Trophoblast cell (in vitro differentiated cells and primary cell): ENCODE measurements at regions not wholly inside any gene's neighbourhood (a gene's known extent, or its start where the extent isn't known, plus 50 kb on each side); places are given as distances from the start of the nearest gene placed in this dataset.
"Not testable (repeated sequence)": the region's sequence is repeated elsewhere in the genome, so short reads cannot be mapped to it uniquely, and the experiment has no call there.

Experiments
- DNase-seq, 2 donors: peaks; one replicate each; pipeline ENCODE4 v3.0.0-alpha.2; 2016
- H2AFZ ChIP-seq: 2 replicates; pipeline ENCODE4 v1.6.1; 2013; ENCODE audit warnings: low read length, moderate library complexity, mild to moderate bottlenecking; ENCODE audit not compliant: insufficient read depth, poor library complexity
- H2AK5ac ChIP-seq: 2 replicates; pipeline ENCODE4 v1.6.1; 2013; ENCODE audit warnings: mild to moderate bottlenecking, low read length
- H2BK120ac ChIP-seq: 2 replicates; pipeline ENCODE4 v1.6.1; 2013; ENCODE audit warnings: low read length, mild to moderate bottlenecking, moderate library complexity; ENCODE audit not compliant: insufficient read depth, poor library complexity
- H2BK12ac ChIP-seq: 2 replicates; pipeline ENCODE4 v1.6.1; 2013; ENCODE audit warnings: mild to moderate bottlenecking, low read length, moderate library complexity
- H2BK5ac ChIP-seq: 2 replicates; pipeline ENCODE4 v1.6.1; 2013; ENCODE audit warnings: low read length, low read depth, moderate library complexity, mild to moderate bottlenecking; ENCODE audit not compliant: poor library complexity
- H3K14ac ChIP-seq: 2 replicates; pipeline ENCODE4 v1.6.1; 2013; ENCODE audit warnings: mild to moderate bottlenecking, low read length
- H3K18ac ChIP-seq: 2 replicates; pipeline ENCODE4 v1.6.1; 2013; ENCODE audit warnings: mild to moderate bottlenecking, low read length
- H3K23ac ChIP-seq: 2 replicates; pipeline ENCODE4 v1.6.1; 2013; ENCODE audit warnings: low read length
- H3K27ac ChIP-seq: 2 replicates; pipeline ENCODE4 v1.5.1; 2013; ENCODE audit warnings: low read depth, mild to moderate bottlenecking, inconsistent platforms, low read length, moderate library complexity
- H3K27me3 ChIP-seq: 2 replicates; pipeline ENCODE4 v1.6.1; 2013; ENCODE audit warnings: inconsistent platforms, mild to moderate bottlenecking, low read length, moderate library complexity; ENCODE audit not compliant: insufficient read depth
- H3K36me3 ChIP-seq, 2 experiments: 1 replicate in 1 of 2; 2 replicates in 1 of 2; pipeline ENCODE4 v1.6.1; 2013; ENCODE audit warnings: low read length in 2 of 2, mild to moderate bottlenecking in 2 of 2, moderate library complexity in 1 of 2; ENCODE audit not compliant: insufficient read depth in 2 of 2, control insufficient read depth in 1 of 2
- H3K4ac ChIP-seq: 2 replicates; pipeline ENCODE4 v1.6.1; 2013; ENCODE audit warnings: low read depth, mild to moderate bottlenecking, low read length, moderate library complexity
- H3K4me1 ChIP-seq, 2 experiments: 1 replicate in 1 of 2; 2 replicates in 1 of 2; pipeline ENCODE4 v1.6.1; 2013; ENCODE audit warnings: low read length in 2 of 2, mild to moderate bottlenecking in 2 of 2, moderate library complexity in 1 of 2; ENCODE audit not compliant: insufficient read depth in 2 of 2, control insufficient read depth in 1 of 2
- H3K4me2 ChIP-seq: 2 replicates; pipeline ENCODE4 v1.6.1; 2013; ENCODE audit warnings: inconsistent platforms, mild to moderate bottlenecking, low read length, moderate library complexity
- H3K4me3 ChIP-seq: 2 replicates; pipeline ENCODE4 v1.5.1; 2013; ENCODE audit warnings: mild to moderate bottlenecking, low read depth, low read length, inconsistent platforms
- H3K79me1 ChIP-seq: one replicate; pipeline ENCODE4 v1.6.1; 2013; ENCODE audit warnings: low read length
- H3K79me2 ChIP-seq: 2 replicates; pipeline ENCODE4 v1.6.1; 2013; ENCODE audit warnings: low read length, mild to moderate bottlenecking; ENCODE audit not compliant: control insufficient read depth, insufficient read depth, poor library complexity
- H3K9ac ChIP-seq: 2 replicates; pipeline ENCODE4 v1.6.1; 2013; ENCODE audit warnings: mild to moderate bottlenecking, low read length
- H3K9me3 ChIP-seq: 2 replicates; pipeline ENCODE4 v1.6.1; 2013; ENCODE audit warnings: low read depth, mild to moderate bottlenecking, control low read depth, inconsistent platforms, low read length; ENCODE audit not compliant: insufficient read depth
- H4K12ac ChIP-seq: 2 replicates; pipeline ENCODE4 v1.6.1; 2013; ENCODE audit warnings: low read depth, mild to moderate bottlenecking, low read length, moderate library complexity
- H4K8ac ChIP-seq: 2 replicates; pipeline ENCODE4 v1.6.1; 2013; ENCODE audit warnings: low read depth, mild to moderate bottlenecking, low read length, moderate library complexity
- H4K91ac ChIP-seq: one replicate; pipeline ENCODE4 v1.6.1; 2013; ENCODE audit warnings: low read depth, mild to moderate bottlenecking, low read length, moderate library complexity
- WGBS: extraction: QIAGEN DNeasy Blood & Tissue Kit; methylation state at CpG from one replicate; pipeline ENCODE4 v1.1.7; 2013; ENCODE audit warnings: missing lambda C conversion rate; ENCODE audit not compliant: insufficient read length, insufficient coverage; ENCODE audit errors: extremely low coverage; 5-methylcytosine and 5-hydroxymethylcytosine counted together

- Histone ChIP-seq H3K27ac (no peak overlapping the region), H2BK12ac (no peak overlapping the region), H3K36me3 (no peaks in the 10 kb centered on the region), H3K79me1 (no peaks in the 10 kb centered on the region), H4K8ac (no peak overlapping the region), H3K27me3 (no peaks in the 10 kb centered on the region), H3K9me3 (no peaks in the 10 kb centered on the region), H2AK5ac (no peak overlapping the region), H3K4me3 (no peak overlapping the region), H2BK120ac (no peak overlapping the region), H3K18ac (no peak overlapping the region), H3K4me1 (peaks cover 2 to 12% of the 10 kb centered on the region in 2 experiments), H3K4ac (no peak overlapping the region), H3K23ac (peak overlapping the region; percentile 71), H3K4me2 (no peak overlapping the region), H4K91ac (no peak overlapping the region), H4K12ac (no peak overlapping the region), H3K14ac (no peak overlapping the region), H3K79me2 (no peaks in the 10 kb centered on the region), H2BK5ac (no peak overlapping the region), H3K9ac (no peak overlapping the region), H2AFZ (no peak overlapping the region)
- DNase-seq = peak; percentile 2 to 8
- WGBS = no CpG with 5 or more reads among the region's 8 CpGs
Observed at GRCh38 chr4:100870940-100871772, 353.3 kb upstream of the EMCN start.

GRCh38 chr4:100869276-100869675 is 351.5 kb upstream of the EMCN start:
- H2BK12ac ChIP-seq = no peak overlapping the region
- no peaks in the 10 kb centered on the region for H3K27me3 ChIP-seq
- H3K4ac ChIP-seq = no peak overlapping the region
- H3K4me2 ChIP-seq = no peak overlapping the region
- H2BK5ac ChIP-seq = no peak overlapping the region
- DNase-seq = no peak
- H2AK5ac ChIP-seq = no peak overlapping the region
- H3K23ac ChIP-seq = no peak overlapping the region
- no peak overlapping the region for H3K9ac ChIP-seq
- no peak overlapping the region for H4K12ac ChIP-seq
- H3K79me1 ChIP-seq = no peaks in the 10 kb centered on the region
- no peak overlapping the region for H4K91ac ChIP-seq
- no peak overlapping the region for H3K18ac ChIP-seq
- H3K27ac ChIP-seq = no peak overlapping the region
- no peaks in the 10 kb centered on the region for H3K79me2 ChIP-seq
- peaks cover 2 to 12% of the 10 kb centered on the region in 2 experiments for H3K4me1 ChIP-seq
- no CpG with 5 or more reads among the region's 1 CpG for WGBS
- no peak overlapping the region for H2BK120ac ChIP-seq
- H3K9me3 ChIP-seq = no peaks in the 10 kb centered on the region
- no peak overlapping the region for H4K8ac ChIP-seq
- H3K4me3 ChIP-seq = no peak overlapping the region
- H3K14ac ChIP-seq = no peak overlapping the region
- H2AFZ ChIP-seq = no peak overlapping the region
- no peaks in the 10 kb centered on the region for H3K36me3 ChIP-seq

- H3K79me2 ChIP-seq, H4K91ac ChIP-seq, H2BK5ac ChIP-seq, H2BK12ac ChIP-seq, H3K23ac ChIP-seq, H3K14ac ChIP-seq, H4K12ac ChIP-seq, H4K8ac ChIP-seq, H3K27ac ChIP-seq, H3K4me2 ChIP-seq, H2BK120ac ChIP-seq, DNase-seq, H3K18ac ChIP-seq, H3K4me3 ChIP-seq, H3K4ac ChIP-seq, H3K79me1 ChIP-seq, H3K9ac ChIP-seq, H2AK5ac ChIP-seq, H3K9me3 ChIP-seq, H2AFZ ChIP-seq, H3K36me3 ChIP-seq, H3K27me3 ChIP-seq: not testable (repeated sequence)
- H3K4me1 ChIP-seq = peaks cover 2 to 12% of the 10 kb centered on the region in 2 experiments
- no CpG with 5 or more reads among the region's 4 CpGs for WGBS
Observed at GRCh38 chr4:100868281-100868680, 350.5 kb upstream of the EMCN start.

GRCh38 chr4:100852326-100852725 is 334.5 kb upstream of the EMCN start:
- Histone ChIP-seq H4K91ac (no peak overlapping the region), H3K4ac (no peak overlapping the region), H3K23ac (no peak overlapping the region), H3K27ac (no peak overlapping the region), H3K4me3 (no peak overlapping the region), H3K36me3 (no peaks in the 10 kb centered on the region), H2BK120ac (no peak overlapping the region), H3K9me3 (peaks cover 2% of the 10 kb centered on the region), H3K9ac (no peak overlapping the region), H4K8ac (no peak overlapping the region), H2AFZ (no peak overlapping the region), H3K79me1 (no peaks in the 10 kb centered on the region), H2AK5ac (no peak overlapping the region), H3K79me2 (no peaks in the 10 kb centered on the region), H3K4me1 (no peaks in the 10 kb centered on the region), H3K27me3 (no peaks in the 10 kb centered on the region), H3K4me2 (no peak overlapping the region), H4K12ac (no peak overlapping the region), H2BK5ac (no peak overlapping the region), H2BK12ac (no peak overlapping the region), H3K18ac (no peak overlapping the region), H3K14ac (no peak overlapping the region)
- DNase-seq = no peak
- WGBS = no CpG with 5 or more reads among the region's 1 CpG
